ENCODE measurements at regions not wholly inside any gene's neighbourhood (a gene's known extent, or its start where the extent isn't known, plus 50 kb on each side); places are given as distances from the start of the nearest gene placed in this dataset.

- H3K4me3 Mint-ChIP-seq = no peak overlapping the region
- Histone ChIP-seq H3K4me1 (ENCODE audit: control insufficient read depth in 2 of 2, insufficient read depth in 2 of 2, low read length in 2 of 2) (no peaks in the 10 kb centered on the region), H3K4me2 (replicated peaks; ENCODE audit: low read depth, low read length, poor library complexity, severe bottlenecking) (no peak overlapping the region), H2AFZ (ENCODE audit: insufficient read depth, low read depth, low read length, poor library complexity, severe bottlenecking) (no peak overlapping the region), H3K36me3 (replicated peaks in 1 of 2; ENCODE audit: control extremely low read depth in 1 of 2, control insufficient read depth in 1 of 2, extremely low read depth in 1 of 2, insufficient read depth in 2 of 2, low read length in 1 of 2) (no peaks in the 10 kb centered on the region), H3K9me3 (ENCODE audit: control extremely low read depth in 1 of 3, control insufficient read depth in 2 of 3, insufficient read depth in 1 of 3, low read length in 2 of 3) (no peaks in the 10 kb centered on the region), H3K27me3 (replicated peaks in 1 of 4; ENCODE audit: control extremely low read depth in 1 of 4, control insufficient read depth in 3 of 4, insufficient read depth in 4 of 4, low read length in 3 of 4) (peaks cover 0 to 7% (median 4%) of the 10 kb centered on the region in 4 experiments), H3K9ac (ENCODE audit: low read length) (no peak overlapping the region), H3K79me2 (ENCODE audit: control insufficient read depth, insufficient read depth, low read length) (no peaks in the 10 kb centered on the region), H3K27ac (ENCODE audit: low read length in 2 of 2) (no peak overlapping the region), H3K4me3 (ENCODE audit: control extremely low read depth in 1 of 5, extremely low read depth in 1 of 5, insufficient read depth in 1 of 5, low read depth in 2 of 5, low read length in 4 of 5) (no peak overlapping the region), H4K20me1 (ENCODE audit: control insufficient read depth, insufficient read depth, low read length, poor library complexity, severe bottlenecking) (no peaks in the 10 kb centered on the region)
- ChIA-PET CTCF (no interaction called here), POLR2A (no interaction called here)
- TF ChIP-seq, protein P1, sequence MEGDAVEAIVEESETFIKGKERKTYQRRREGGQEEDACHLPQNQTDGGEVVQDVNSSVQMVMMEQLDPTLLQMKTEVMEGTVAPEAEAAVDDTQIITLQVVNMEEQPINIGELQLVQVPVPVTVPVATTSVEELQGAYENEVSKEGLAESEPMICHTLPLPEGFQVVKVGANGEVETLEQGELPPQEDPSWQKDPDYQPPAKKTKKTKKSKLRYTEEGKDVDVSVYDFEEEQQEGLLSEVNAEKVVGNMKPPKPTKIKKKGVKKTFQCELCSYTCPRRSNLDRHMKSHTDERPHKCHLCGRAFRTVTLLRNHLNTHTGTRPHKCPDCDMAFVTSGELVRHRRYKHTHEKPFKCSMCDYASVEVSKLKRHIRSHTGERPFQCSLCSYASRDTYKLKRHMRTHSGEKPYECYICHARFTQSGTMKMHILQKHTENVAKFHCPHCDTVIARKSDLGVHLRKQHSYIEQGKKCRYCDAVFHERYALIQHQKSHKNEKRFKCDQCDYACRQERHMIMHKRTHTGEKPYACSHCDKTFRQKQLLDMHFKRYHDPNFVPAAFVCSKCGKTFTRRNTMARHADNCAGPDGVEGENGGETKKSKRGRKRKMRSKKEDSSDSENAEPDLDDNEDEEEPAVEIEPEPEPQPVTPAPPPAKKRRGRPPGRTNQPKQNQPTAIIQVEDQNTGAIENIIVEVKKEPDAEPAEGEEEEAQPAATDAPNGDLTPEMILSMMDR (IDR thresholded peaks at IDR 0.05) = no peak
- no peak for TF ChIP-seq EZH2 (IDR thresholded peaks at IDR 0.05; ENCODE audit: borderline replicate concordance, insufficient read depth, low read depth, low read length, poor library complexity, severe bottlenecking)
- intact Hi-C loops (cut with micrococcal nuclease) = no loop called here
- 56% methylated on average over 3 of the region's 5 CpGs for WGBS (ENCODE audit: insufficient coverage)
- H3K4me1 Mint-ChIP-seq = no peaks in the 10 kb centered on the region
- no peak overlapping the region for H3K27ac Mint-ChIP-seq
- peaks cover 27% of the 10 kb centered on the region for H3K27me3 Mint-ChIP-seq
- H3K9me3 Mint-ChIP-seq (ENCODE audit: insufficient read depth) = no peaks in the 10 kb centered on the region
- ATAC-seq (ENCODE audit: low read depth) = no peak
- no peak for DNase-seq
Measured at GRCh38 chr10:61028861-61029361, 84.9 kb upstream of the RHOBTB1 start.

- no peak overlapping the region for H3K27ac Mint-ChIP-seq
- H3K79me2 ChIP-seq (ENCODE audit: control insufficient read depth, insufficient read depth, low read length) = no peaks in the 10 kb centered on the region
- DNase-seq (peak; percentile 18), ATAC-seq (ENCODE audit: low read depth) (peak; percentile 33)
- no peaks in the 10 kb centered on the region for H3K9me3 ChIP-seq (ENCODE audit: control extremely low read depth in 1 of 3, control insufficient read depth in 2 of 3, insufficient read depth in 1 of 3, low read length in 2 of 3)
- ChIA-PET CTCF (interaction anchor here (0.6 to 3.8 kb wide), 11 partner anchors 11 to 261 kb away, joined by 3 to 13 read pairs (median 3); no protein-coding TSS in a partner anchor), POLR2A (no interaction called here)
- intact Hi-C loops (cut with micrococcal nuclease) = loop anchor here (1.0 to 5.0 kb wide), 2 partner anchors 167 to 259 kb away; no protein-coding TSS in a partner anchor
- H3K9me3 Mint-ChIP-seq (ENCODE audit: insufficient read depth) = no peaks in the 10 kb centered on the region
- H3K4me3 ChIP-seq (ENCODE audit: control extremely low read depth in 1 of 5, extremely low read depth in 1 of 5, insufficient read depth in 1 of 5, low read depth in 2 of 5, low read length in 4 of 5) = no peak overlapping the region
- TF ChIP-seq, protein P1 (IDR thresholded peaks at IDR 0.05) = peak; percentile 72
- no peak for TF ChIP-seq EZH2 (IDR thresholded peaks at IDR 0.05; ENCODE audit: borderline replicate concordance, insufficient read depth, low read depth, low read length, poor library complexity, severe bottlenecking)
- 80% methylated on average over 1 of the region's 2 CpGs for whole genome bisulfite sequencing (ENCODE audit: insufficient coverage)
- H3K9ac ChIP-seq (ENCODE audit: low read length) = no peak overlapping the region
- H3K4me3 Mint-ChIP-seq = no peak overlapping the region
- no peak overlapping the region for H2AFZ ChIP-seq (ENCODE audit: insufficient read depth, low read depth, low read length, poor library complexity, severe bottlenecking)
- H3K4me1 Mint-ChIP-seq = no peaks in the 10 kb centered on the region
- peaks cover 23% of the 10 kb centered on the region for H3K27me3 Mint-ChIP-seq
- H3K36me3 ChIP-seq (replicated peaks in 1 of 2; ENCODE audit: control extremely low read depth in 1 of 2, control insufficient read depth in 1 of 2, extremely low read depth in 1 of 2, insufficient read depth in 2 of 2, low read length in 1 of 2) = no peaks in the 10 kb centered on the region
- peaks cover 0 to 7% (median 3%) of the 10 kb centered on the region in 4 experiments for H3K27me3 ChIP-seq (replicated peaks in 1 of 4; ENCODE audit: control extremely low read depth in 1 of 4, control insufficient read depth in 3 of 4, insufficient read depth in 4 of 4, low read length in 3 of 4)
- H3K4me1 ChIP-seq (ENCODE audit: control insufficient read depth in 2 of 2, insufficient read depth in 2 of 2, low read length in 2 of 2) = no peaks in the 10 kb centered on the region
- H3K27ac ChIP-seq (ENCODE audit: low read length in 2 of 2) = no peak overlapping the region
- no peaks in the 10 kb centered on the region for H4K20me1 ChIP-seq (ENCODE audit: control insufficient read depth, insufficient read depth, low read length, poor library complexity, severe bottlenecking)
- H3K4me2 ChIP-seq (replicated peaks; ENCODE audit: low read depth, low read length, poor library complexity, severe bottlenecking) = no peak overlapping the region
Measured at GRCh38 chr10:61024856-61025201, 80.8 kb upstream of the RHOBTB1 start.

Measured in B cell (primary cell).